ENCODE measurements at regions not wholly inside any gene's neighbourhood (a gene's known extent, or its start where the extent isn't known, plus 50 kb on each side); places are given as distances from the start of the nearest gene placed in this dataset.
"Not testable (repeated sequence)": the region's sequence is repeated elsewhere in the genome, so short reads cannot be mapped to it uniquely, and the experiment has no call there.

GRCh38 chr10:108544500-108545120 lies 1378.7 kb downstream of the XPNPEP1 start:
- intact Hi-C loops (cut with DNase I): loop anchor here (10.0 kb wide), 2 partner anchors 1840 to 1920 kb away; no protein-coding TSS in a partner anchor
- no peaks in the 10 kb centered on the region for H3K27me3 ChIP-seq
- no peak overlapping the region for H3K9ac ChIP-seq (ENCODE audit: low read depth in 2 of 2, low read length in 2 of 2)
- H3K9me3 ChIP-seq: no peaks in the 10 kb centered on the region
- peak; percentile 66 for DNase-seq
- no peak overlapping the region for H3K27ac ChIP-seq
- peak; percentile 77 for TF ChIP-seq CTCF (IDR thresholded peaks at IDR 0.05)
- H3K4me1 ChIP-seq: no peaks in the 10 kb centered on the region
- no peaks in the 10 kb centered on the region for H3K36me3 ChIP-seq
- H3K4me3 ChIP-seq: no peak overlapping the region

GRCh38 chr10:108533551-108533950 lies 1369.0 kb upstream of the SORCS1 start:
- H3K4me1 ChIP-seq; DNase-seq; H3K9ac ChIP-seq (ENCODE audit: low read depth in 2 of 2, low read length in 2 of 2); H3K4me3 ChIP-seq; H3K27ac ChIP-seq; H3K9me3 ChIP-seq; H3K36me3 ChIP-seq; intact Hi-C loops (cut with DNase I); H3K27me3 ChIP-seq: not testable (repeated sequence)

GRCh38 chr10:108523016-108523800 lies 1358.7 kb upstream of the SORCS1 start:
- no peaks in the 10 kb centered on the region for H3K27me3 ChIP-seq
- no peaks in the 10 kb centered on the region for H3K9me3 ChIP-seq
- no peak overlapping the region for H3K4me3 ChIP-seq
- H3K9ac ChIP-seq (ENCODE audit: low read depth in 2 of 2, low read length in 2 of 2): no peak overlapping the region
- H3K27ac ChIP-seq: no peak overlapping the region
- no peaks in the 10 kb centered on the region for H3K36me3 ChIP-seq
- H3K4me1 ChIP-seq: no peaks in the 10 kb centered on the region
- intact Hi-C loops (cut with DNase I): no loop called here
- DNase-seq: no peak
- no peak for TF ChIP-seq CTCF (IDR thresholded peaks at IDR 0.05)

- DNase-seq: no peak
- no peak for TF ChIP-seq CTCF (IDR thresholded peaks at IDR 0.05)
- no peaks in the 10 kb centered on the region for H3K4me1 ChIP-seq
- no peak overlapping the region for H3K27ac ChIP-seq
- H3K9me3 ChIP-seq: no peaks in the 10 kb centered on the region
- H3K4me3 ChIP-seq: no peak overlapping the region
- intact Hi-C loops (cut with DNase I): no loop called here
- no peak overlapping the region for H3K9ac ChIP-seq (ENCODE audit: low read depth in 2 of 2, low read length in 2 of 2)
- no peaks in the 10 kb centered on the region for H3K27me3 ChIP-seq
- no peaks in the 10 kb centered on the region for H3K36me3 ChIP-seq
These were observed 1357.5 kb upstream of the SORCS1 start for GRCh38 chr10:108521827-108522492.

GRCh38 chr10:108515821-108516220 lies 1351.3 kb upstream of the SORCS1 start:
- H3K27me3 ChIP-seq: no peaks in the 10 kb centered on the region
- no peaks in the 10 kb centered on the region for H3K36me3 ChIP-seq
- TF ChIP-seq CTCF (IDR thresholded peaks at IDR 0.05): no peak
- no peak overlapping the region for H3K27ac ChIP-seq
- no peak overlapping the region for H3K9ac ChIP-seq (ENCODE audit: low read depth in 2 of 2, low read length in 2 of 2)
- no peak for DNase-seq
- no peaks in the 10 kb centered on the region for H3K4me1 ChIP-seq
- H3K9me3 ChIP-seq: no peaks in the 10 kb centered on the region
- intact Hi-C loops (cut with DNase I): no loop called here
- no peak overlapping the region for H3K4me3 ChIP-seq

All from colonic mucosa (tissue), 4 donors.